Liver (tissue), 8 donors: ENCODE measurements at regions not wholly inside any gene's neighbourhood (a gene's known extent, or its start where the extent isn't known, plus 50 kb on each side); places are given as distances from the start of the nearest gene placed in this dataset.

Source experiments
- DNase-seq: peaks from one replicate; pipeline ENCODE4 v3.0.0-alpha.2; 2017; ENCODE audit warnings: low spot score
- H3K27ac ChIP-seq, 2 donors: one replicate each; pipeline ENCODE4 v1.7.0; 2013; ENCODE audit warnings: inconsistent platforms in 2 of 2, low read length in 2 of 2, control low read depth in 1 of 2, low read depth in 1 of 2, mild to moderate bottlenecking in 1 of 2
- H3K27me3 ChIP-seq, 4 donors: one replicate each; pipeline versions ENCODE4 v1.6.1 to v1.7.0; 2013; ENCODE audit warnings: low read length in 3 of 4, inconsistent platforms in 1 of 4, mild to moderate bottlenecking in 1 of 4, moderate library complexity in 1 of 4; ENCODE audit not compliant: control insufficient read depth in 4 of 4, insufficient read depth in 4 of 4
- H3K36me3 ChIP-seq, 4 donors: one replicate each; pipeline versions ENCODE4 v1.6.1 to v1.7.0; 2013; ENCODE audit warnings: low read length in 3 of 4, mild to moderate bottlenecking in 3 of 4, low read depth in 1 of 4, moderate library complexity in 1 of 4; ENCODE audit not compliant: control insufficient read depth in 4 of 4, insufficient read depth in 3 of 4
- H3K4me1 ChIP-seq, 4 donors: one replicate each; pipeline versions ENCODE4 v1.6.1 to v1.7.0; 2013; ENCODE audit warnings: low read length in 3 of 4, mild to moderate bottlenecking in 3 of 4, moderate library complexity in 1 of 4; ENCODE audit not compliant: control insufficient read depth in 4 of 4, insufficient read depth in 4 of 4
- H3K4me3 ChIP-seq, 3 donors: one replicate each; pipeline versions ENCODE4 v1.6.1 to v1.7.0; 2013; ENCODE audit warnings: low read length in 3 of 3, control low read depth in 1 of 3, low read depth in 1 of 3, mild to moderate bottlenecking in 1 of 3
- H3K9ac ChIP-seq, 2 donors: one replicate each; pipeline ENCODE4 v1.7.0; 2013; ENCODE audit warnings: low read length in 2 of 2, mild to moderate bottlenecking in 2 of 2, moderate library complexity in 2 of 2, control low read depth in 1 of 2, low read depth in 1 of 2
- H3K9me3 ChIP-seq, 4 donors: one replicate each; pipeline versions ENCODE4 v1.6.1 to v1.7.0; 2013; ENCODE audit warnings: low read length in 3 of 4; ENCODE audit not compliant: control insufficient read depth in 4 of 4
- ATF3 ChIP-seq: IDR thresholded peaks from 2 replicates; pipeline ENCODE4 v1.6.1; 2016; ENCODE audit warnings: antibody characterized with exemption
- FOXA1 ChIP-seq: IDR thresholded peaks from 2 replicates; pipeline ENCODE4 v1.6.1; 2016; ENCODE audit warnings: antibody characterized with exemption
- GABPA ChIP-seq, 2 donors: IDR thresholded peaks in 1 of 2; conservative IDR thresholded peaks in 1 of 2; 2 replicates each; pipeline ENCODE4 v1.6.1; 2016; ENCODE audit warnings: antibody characterized with exemption in 2 of 2, mild to moderate bottlenecking in 1 of 2, moderate library complexity in 1 of 2
- HNF4G ChIP-seq: IDR thresholded peaks from 2 replicates; pipeline ENCODE4 v1.6.1; 2016; ENCODE audit warnings: antibody characterized with exemption
- JUND ChIP-seq, 2 donors: IDR thresholded peaks; 2 replicates each; pipeline ENCODE4 v1.6.1; 2016; ENCODE audit warnings: antibody characterized with exemption in 2 of 2
- RAD21 ChIP-seq, 2 donors: IDR thresholded peaks; 2 replicates each; pipeline ENCODE4 v1.6.1; 2016; ENCODE audit warnings: antibody characterized with exemption in 2 of 2, mild to moderate bottlenecking in 2 of 2
- RXRA ChIP-seq, 2 donors: IDR thresholded peaks; 2 replicates each; pipeline ENCODE4 v1.6.1; 2017 to 2018; ENCODE audit warnings: antibody characterized with exemption in 2 of 2, mild to moderate bottlenecking in 1 of 2
- SP1 ChIP-seq: IDR thresholded peaks from 2 replicates; pipeline ENCODE4 v1.6.1; 2018; ENCODE audit warnings: antibody characterized with exemption, mild to moderate bottlenecking
- TAF1 ChIP-seq: conservative IDR thresholded peaks from 2 replicates; pipeline ENCODE4 v1.6.1; 2016; ENCODE audit warnings: antibody characterized with exemption, mild to moderate bottlenecking
- YY1 ChIP-seq: IDR thresholded peaks from 2 replicates; pipeline ENCODE4 v1.6.1; 2016; ENCODE audit warnings: antibody characterized with exemption, mild to moderate bottlenecking
- ZBTB33 ChIP-seq: IDR thresholded peaks from 2 replicates; pipeline ENCODE4 v1.6.1; 2016; ENCODE audit warnings: antibody characterized with exemption
- WGBS: extraction: QIAGEN DNeasy Blood & Tissue Kit; methylation state at CpG from one replicate; pipeline ENCODE4 v1.1.7; 2013; 5-methylcytosine and 5-hydroxymethylcytosine counted together
- TF ChIP-seq, protein P1 (sequence below): IDR thresholded peaks from 2 replicates; pipeline ENCODE4 v1.6.1; 2016; ENCODE audit warnings: antibody characterized with exemption
- TF ChIP-seq, protein P2 (sequence below): IDR thresholded peaks from 2 replicates; pipeline ENCODE4 v1.6.1; 2016; ENCODE audit warnings: antibody characterized with exemption, mild to moderate bottlenecking
- TF ChIP-seq, protein P3 (sequence below): fragments of 150-350 bp; IDR thresholded peaks from 2 replicates; pipeline ENCODE4 v1.5.1; 2017; ENCODE audit warnings: improper control_type of control experiment, low read depth, low read length; ENCODE audit not compliant: missing input control
- donor health status: healthy.
- donor health status: healthy.
- donor health status: healthy.
- donor health status: healthy.
- donor health status: healthy.

- Histone ChIP-seq H3K4me1 (peaks cover 0 to 4% (median 0%) of the 10 kb centered on the region in 4 donors), H3K27me3 (no peaks in the 10 kb centered on the region), H3K9ac (no peak overlapping the region), H3K4me3 (no peak overlapping the region), H3K36me3 (no peaks in the 10 kb centered on the region), H3K27ac (no peak overlapping the region), H3K9me3 (no peaks in the 10 kb centered on the region)
- DNase-seq, result no peak
- WGBS, result 71% methylated on average over 4 of the region's 4 CpGs
- TF ChIP-seq ATF3 (no peak), JUND (IDR thresholded peaks at IDR 0.05) (no peak), RXRA (IDR thresholded peaks at IDR 0.05) (no peak), GABPA (IDR thresholded peaks at IDR 0.05 in 1 of 2, conservative IDR thresholded peaks at IDR 0.05 in 1 of 2) (no peak), SP1 (no peak), RAD21 (IDR thresholded peaks at IDR 0.05) (no peak)
- TF ChIP-seq, protein P1, sequence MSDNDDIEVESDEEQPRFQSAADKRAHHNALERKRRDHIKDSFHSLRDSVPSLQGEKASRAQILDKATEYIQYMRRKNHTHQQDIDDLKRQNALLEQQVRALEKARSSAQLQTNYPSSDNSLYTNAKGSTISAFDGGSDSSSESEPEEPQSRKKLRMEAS, result no peak
- TF ChIP-seq, protein P2, sequence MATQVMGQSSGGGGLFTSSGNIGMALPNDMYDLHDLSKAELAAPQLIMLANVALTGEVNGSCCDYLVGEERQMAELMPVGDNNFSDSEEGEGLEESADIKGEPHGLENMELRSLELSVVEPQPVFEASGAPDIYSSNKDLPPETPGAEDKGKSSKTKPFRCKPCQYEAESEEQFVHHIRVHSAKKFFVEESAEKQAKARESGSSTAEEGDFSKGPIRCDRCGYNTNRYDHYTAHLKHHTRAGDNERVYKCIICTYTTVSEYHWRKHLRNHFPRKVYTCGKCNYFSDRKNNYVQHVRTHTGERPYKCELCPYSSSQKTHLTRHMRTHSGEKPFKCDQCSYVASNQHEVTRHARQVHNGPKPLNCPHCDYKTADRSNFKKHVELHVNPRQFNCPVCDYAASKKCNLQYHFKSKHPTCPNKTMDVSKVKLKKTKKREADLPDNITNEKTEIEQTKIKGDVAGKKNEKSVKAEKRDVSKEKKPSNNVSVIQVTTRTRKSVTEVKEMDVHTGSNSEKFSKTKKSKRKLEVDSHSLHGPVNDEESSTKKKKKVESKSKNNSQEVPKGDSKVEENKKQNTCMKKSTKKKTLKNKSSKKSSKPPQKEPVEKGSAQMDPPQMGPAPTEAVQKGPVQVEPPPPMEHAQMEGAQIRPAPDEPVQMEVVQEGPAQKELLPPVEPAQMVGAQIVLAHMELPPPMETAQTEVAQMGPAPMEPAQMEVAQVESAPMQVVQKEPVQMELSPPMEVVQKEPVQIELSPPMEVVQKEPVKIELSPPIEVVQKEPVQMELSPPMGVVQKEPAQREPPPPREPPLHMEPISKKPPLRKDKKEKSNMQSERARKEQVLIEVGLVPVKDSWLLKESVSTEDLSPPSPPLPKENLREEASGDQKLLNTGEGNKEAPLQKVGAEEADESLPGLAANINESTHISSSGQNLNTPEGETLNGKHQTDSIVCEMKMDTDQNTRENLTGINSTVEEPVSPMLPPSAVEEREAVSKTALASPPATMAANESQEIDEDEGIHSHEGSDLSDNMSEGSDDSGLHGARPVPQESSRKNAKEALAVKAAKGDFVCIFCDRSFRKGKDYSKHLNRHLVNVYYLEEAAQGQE, result no peak
Measured at GRCh38 chr2:160974803-160975202, 185.4 kb upstream of the TANK start.

DNA sequence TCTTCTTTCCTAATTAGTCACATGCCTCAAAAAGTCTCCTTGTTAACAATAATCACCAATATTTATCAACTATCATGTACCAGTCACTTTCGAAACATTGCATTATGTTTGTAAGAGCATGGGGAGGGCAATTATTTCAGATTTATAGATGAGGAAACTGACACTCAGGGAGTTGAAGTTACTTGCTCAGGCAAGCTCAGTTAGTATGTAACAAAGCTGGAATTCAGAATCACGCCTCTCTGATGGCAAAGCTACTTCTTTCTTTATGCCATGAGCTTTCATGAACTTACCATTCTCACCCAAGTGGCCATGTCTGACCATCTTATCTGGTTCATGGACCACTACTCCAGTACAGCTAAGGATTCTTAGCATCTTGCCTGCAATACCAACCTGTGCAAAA is 183.4 kb upstream of the TANK start:
- Histone ChIP-seq H3K27me3 (no peaks in the 10 kb centered on the region), H3K27ac (no peak overlapping the region), H3K9me3 (no peaks in the 10 kb centered on the region), H3K36me3 (no peaks in the 10 kb centered on the region), H3K4me1 (no peaks in the 10 kb centered on the region), H3K4me3 (no peak overlapping the region), H3K9ac (no peak overlapping the region)
- DNase-seq, result no peak
- WGBS, result 96% methylated on average over 2 of the region's 2 CpGs
- TF ChIP-seq YY1, result no peak
- no peak for TF ChIP-seq GABPA (IDR thresholded peaks at IDR 0.05 in 1 of 2, conservative IDR thresholded peaks at IDR 0.05 in 1 of 2)
- no peak for TF ChIP-seq HNF4G
- TF ChIP-seq, protein P2, result no peak
- TF ChIP-seq FOXA1, result no peak
- no peak for TF ChIP-seq TAF1
- TF ChIP-seq ATF3, result no peak
- TF ChIP-seq SP1, result no peak
- TF ChIP-seq RXRA (IDR thresholded peaks at IDR 0.05), result no peak
- TF ChIP-seq, protein P3, sequence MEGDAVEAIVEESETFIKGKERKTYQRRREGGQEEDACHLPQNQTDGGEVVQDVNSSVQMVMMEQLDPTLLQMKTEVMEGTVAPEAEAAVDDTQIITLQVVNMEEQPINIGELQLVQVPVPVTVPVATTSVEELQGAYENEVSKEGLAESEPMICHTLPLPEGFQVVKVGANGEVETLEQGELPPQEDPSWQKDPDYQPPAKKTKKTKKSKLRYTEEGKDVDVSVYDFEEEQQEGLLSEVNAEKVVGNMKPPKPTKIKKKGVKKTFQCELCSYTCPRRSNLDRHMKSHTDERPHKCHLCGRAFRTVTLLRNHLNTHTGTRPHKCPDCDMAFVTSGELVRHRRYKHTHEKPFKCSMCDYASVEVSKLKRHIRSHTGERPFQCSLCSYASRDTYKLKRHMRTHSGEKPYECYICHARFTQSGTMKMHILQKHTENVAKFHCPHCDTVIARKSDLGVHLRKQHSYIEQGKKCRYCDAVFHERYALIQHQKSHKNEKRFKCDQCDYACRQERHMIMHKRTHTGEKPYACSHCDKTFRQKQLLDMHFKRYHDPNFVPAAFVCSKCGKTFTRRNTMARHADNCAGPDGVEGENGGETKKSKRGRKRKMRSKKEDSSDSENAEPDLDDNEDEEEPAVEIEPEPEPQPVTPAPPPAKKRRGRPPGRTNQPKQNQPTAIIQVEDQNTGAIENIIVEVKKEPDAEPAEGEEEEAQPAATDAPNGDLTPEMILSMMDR, result no peak
- TF ChIP-seq, protein P1, result no peak
- no peak for TF ChIP-seq ZBTB33
